ENCODE measurements at regions not wholly inside any gene's neighbourhood (a gene's known extent, or its start where the extent isn't known, plus 50 kb on each side); places are given as distances from the start of the nearest gene placed in this dataset.

DNA sequence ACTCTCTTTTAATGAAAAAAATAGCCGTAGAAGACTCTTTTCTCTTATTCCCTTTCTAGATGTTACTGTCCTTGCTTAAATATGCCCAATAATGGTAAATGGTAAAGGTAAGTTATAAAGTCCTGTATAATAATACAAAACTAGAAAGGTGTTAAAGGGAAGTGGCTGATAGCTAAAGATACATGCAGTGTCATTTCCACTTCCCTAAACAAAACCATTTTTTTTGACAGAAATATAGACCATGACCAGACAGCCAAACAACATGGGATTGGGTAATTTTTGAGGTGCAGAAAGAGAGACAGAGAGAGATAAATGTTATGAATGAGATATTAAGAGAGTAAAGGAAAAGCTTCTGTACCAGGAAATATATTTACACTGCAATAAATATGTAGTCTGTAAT, 731.7 kb upstream of the REG3G start:
- TF ChIP-seq, protein P1, sequence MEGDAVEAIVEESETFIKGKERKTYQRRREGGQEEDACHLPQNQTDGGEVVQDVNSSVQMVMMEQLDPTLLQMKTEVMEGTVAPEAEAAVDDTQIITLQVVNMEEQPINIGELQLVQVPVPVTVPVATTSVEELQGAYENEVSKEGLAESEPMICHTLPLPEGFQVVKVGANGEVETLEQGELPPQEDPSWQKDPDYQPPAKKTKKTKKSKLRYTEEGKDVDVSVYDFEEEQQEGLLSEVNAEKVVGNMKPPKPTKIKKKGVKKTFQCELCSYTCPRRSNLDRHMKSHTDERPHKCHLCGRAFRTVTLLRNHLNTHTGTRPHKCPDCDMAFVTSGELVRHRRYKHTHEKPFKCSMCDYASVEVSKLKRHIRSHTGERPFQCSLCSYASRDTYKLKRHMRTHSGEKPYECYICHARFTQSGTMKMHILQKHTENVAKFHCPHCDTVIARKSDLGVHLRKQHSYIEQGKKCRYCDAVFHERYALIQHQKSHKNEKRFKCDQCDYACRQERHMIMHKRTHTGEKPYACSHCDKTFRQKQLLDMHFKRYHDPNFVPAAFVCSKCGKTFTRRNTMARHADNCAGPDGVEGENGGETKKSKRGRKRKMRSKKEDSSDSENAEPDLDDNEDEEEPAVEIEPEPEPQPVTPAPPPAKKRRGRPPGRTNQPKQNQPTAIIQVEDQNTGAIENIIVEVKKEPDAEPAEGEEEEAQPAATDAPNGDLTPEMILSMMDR (IDR thresholded peaks at IDR 0.05) = no peak
- TF ChIP-seq POLR2AphosphoS5 (IDR thresholded peaks at IDR 0.05) (no peak), POLR2A (IDR thresholded peaks at IDR 0.05) (no peak)
